COLO668 (cell line): ENCODE measurements at regions not wholly inside any gene's neighbourhood (a gene's known extent, or its start where the extent isn't known, plus 50 kb on each side); places are given as distances from the start of the nearest gene placed in this dataset.

Experiments
- DNase-seq: peaks from one replicate; lab custom pipeline; 2025; ENCODE audit not compliant: unreplicated experiment; lab: John Stamatoyannopoulos, UW

GRCh38 chr17:12429116-12429515 lies 236.6 kb upstream of the MYOCD start:
- no peak for DNase-seq

- DNase-seq = no peak
Observed at GRCh38 chr17:12431188-12431587, 234.5 kb upstream of the MYOCD start.

GRCh38 chr17:12438212-12438611 lies 227.5 kb upstream of the MYOCD start:
- no peak for DNase-seq

DNA sequence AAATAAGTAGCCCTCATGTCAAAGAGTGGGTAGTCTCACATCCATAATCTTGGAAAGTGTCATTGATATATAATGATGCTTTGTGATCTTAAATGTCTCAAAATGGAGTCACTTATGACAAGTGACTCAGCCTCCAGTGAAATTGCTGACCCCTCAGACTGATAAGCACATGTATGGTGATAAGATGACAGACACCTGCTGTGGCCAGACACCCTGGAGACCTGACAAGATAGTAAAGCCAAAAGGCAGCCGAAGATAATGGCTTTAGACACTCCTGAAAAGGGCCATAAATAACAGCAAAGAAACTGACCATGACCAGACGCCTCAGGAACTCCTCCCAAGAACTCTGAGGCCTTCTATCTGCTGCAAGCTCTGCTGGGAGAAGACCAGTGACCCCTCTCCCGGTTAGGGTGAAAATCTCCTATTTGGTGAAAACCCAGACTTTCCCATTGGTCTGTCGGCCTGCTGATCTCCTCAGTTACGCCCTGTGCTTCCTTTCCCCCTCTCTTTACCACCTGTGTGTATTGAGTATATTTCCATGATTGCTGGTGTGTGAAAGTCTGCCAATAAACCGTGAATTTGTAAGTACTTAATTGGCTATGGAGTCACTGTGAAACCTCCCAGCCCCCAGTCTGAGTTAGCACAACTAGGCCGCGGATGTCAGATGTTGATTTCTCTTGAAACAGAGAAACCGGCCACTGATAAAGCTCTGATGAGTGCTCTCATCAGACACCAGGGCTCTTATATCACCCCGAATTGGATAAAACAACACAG lies 226.7 kb upstream of the MYOCD start:
- no peak for DNase-seq

GRCh38 chr17:12445331-12445730 lies 220.4 kb upstream of the MYOCD start:
- no peak for DNase-seq

DNA sequence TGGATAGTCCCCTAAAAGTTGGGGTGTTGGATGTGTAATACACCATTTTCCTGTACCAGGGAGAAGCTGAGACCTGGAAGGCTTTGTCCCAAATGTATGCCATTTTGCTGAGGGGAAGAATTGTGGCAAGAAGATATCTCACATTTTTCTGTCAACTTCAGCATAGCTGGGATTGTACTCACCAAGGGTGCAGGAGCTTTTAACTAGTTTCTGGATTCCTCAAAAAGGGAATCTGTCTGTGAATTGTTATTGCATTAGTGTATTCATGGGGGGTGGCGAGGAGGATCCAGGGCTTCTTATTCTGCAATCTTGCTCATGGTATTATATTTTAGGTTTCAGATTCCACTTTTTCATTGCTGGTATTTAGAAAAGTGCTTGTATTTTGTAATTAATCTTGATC lies 208.2 kb upstream of the MYOCD start:
- no peak for DNase-seq

DNA sequence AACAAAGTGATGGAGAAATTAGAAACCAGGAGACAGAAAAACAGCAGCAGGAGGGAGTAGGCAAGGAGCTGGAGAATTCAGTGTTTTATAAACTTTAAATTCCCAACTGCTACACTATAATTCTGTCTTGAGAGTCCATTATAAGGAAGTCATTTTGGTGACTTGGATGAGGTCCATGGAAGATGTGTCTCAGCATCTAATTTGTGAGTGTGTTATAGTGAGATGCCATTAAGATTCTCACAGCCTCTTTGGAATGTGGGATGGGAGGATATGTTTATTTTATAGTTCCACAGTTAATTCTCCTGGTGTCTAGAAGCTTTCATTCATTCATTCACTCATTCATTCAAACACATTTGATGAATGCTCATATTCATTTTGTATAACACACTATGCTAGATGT lies 206.0 kb upstream of the MYOCD start:
- DNase-seq = no peak

DNA sequence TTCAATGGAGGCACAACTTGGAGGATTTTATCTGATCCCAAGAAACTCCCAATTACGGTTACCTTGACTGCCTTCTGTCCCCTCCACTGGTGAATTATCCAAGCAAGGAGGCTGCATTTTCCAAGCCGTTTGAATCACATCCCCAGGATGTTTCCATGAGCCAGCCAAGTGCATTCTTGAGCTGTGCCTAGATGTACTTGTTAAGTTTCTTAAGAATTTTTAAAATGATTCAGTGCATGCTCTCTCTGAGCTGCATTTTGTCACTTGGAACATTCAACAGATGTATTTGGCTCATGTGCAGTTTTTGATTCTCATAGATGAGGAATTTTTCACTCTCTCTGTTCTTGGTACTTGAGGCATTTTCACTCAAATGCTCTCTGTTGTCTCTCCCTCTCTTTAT lies 202.6 kb upstream of the MYOCD start:
- no peak for DNase-seq

DNA sequence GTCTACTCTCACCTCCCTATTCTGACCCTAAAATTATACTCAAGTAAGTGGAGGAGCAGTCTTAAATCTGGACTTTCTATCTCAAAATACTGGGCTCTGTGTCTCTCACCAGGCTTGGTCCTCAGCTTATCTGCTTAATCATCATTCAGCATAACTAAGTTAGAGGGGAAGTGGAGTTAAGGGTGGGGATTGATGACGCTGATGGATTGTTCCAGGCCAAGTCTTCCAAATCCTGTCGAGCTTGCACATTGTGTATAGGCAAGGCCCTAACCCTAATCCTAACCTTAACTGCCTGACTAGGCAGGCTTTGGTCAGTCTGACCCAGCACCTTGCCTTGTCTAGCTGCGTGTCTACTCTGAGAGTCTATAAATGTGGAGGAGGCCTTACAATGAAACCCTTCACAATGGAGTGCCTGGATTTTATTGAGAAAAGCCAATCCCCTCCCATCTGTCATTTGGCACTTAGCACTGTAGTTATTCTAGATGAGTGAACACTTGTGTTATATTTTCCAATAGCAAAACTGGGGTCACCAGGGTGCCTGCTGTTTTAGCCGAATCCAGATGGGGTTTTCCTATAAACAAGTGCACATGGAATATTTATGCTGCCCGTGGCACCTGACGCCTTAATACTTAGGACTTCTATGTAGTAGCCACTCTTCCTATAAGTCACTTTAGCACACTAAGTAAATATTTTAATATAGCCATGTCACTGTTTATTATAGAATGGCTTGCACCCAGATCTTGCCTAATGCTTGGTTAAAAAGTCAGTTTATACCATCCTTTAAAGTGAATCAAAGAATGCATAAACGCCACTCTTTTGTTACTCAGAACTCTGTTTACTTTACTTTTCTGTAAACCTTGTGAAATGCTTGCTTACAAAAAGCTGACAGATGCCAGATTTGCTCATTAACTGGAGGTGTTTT lies 193.2 kb upstream of the MYOCD start:
- no peak for DNase-seq

DNA sequence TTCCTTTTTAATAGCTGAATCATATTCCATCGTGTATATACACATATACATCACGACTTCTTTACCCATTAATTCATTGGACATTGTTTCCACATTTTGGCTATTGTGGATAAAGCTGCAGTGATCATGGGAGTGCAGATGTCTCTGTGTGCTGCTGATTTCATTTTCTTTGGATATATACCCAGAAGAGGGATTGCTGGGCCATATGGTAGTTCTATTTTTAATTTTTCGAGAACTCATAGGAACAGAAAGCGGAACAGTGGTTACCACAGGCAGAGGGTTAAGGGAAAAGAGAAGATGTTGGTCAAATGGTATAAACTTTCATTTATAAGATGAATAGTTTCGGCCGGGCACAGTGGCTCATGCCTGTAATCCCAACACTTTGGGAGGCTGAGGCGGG lies 187.4 kb upstream of the MYOCD start:
- DNase-seq = no peak

DNA sequence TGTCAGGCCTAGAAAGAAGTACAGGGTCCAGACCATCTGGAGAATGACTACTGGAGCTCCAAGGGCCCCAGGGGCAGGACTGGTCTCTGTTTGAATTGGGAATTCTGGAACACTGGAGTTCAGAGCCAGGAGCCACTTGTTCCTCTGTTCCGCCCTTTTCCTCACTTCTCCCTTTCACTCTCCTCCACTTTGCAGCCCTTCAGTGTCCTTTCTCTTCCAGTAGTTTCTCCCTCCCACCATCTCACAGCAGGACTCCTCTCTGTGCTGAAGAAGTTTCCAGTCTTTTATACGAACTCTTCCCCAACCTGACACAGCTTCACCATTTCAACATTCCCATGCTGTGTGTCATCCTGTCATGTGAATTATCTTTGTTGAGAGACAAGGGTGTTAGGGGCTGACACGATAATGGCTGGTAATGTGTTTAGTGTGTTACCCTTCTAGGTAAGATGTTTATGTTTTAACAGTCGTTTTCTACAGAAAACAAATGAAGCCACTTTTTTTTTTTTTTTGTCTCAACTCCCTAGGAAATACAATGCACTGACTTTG lies 180.3 kb upstream of the MYOCD start:
- DNase-seq = no peak

- DNase-seq = no peak
Observed at GRCh38 chr17:12489325-12489724, 176.4 kb upstream of the MYOCD start.

GRCh38 chr17:12492450-12492849 lies 173.2 kb upstream of the MYOCD start:
- no peak for DNase-seq

- DNase-seq = no peak
Observed at GRCh38 chr17:12505866-12506265, 159.8 kb upstream of the MYOCD start.

DNA sequence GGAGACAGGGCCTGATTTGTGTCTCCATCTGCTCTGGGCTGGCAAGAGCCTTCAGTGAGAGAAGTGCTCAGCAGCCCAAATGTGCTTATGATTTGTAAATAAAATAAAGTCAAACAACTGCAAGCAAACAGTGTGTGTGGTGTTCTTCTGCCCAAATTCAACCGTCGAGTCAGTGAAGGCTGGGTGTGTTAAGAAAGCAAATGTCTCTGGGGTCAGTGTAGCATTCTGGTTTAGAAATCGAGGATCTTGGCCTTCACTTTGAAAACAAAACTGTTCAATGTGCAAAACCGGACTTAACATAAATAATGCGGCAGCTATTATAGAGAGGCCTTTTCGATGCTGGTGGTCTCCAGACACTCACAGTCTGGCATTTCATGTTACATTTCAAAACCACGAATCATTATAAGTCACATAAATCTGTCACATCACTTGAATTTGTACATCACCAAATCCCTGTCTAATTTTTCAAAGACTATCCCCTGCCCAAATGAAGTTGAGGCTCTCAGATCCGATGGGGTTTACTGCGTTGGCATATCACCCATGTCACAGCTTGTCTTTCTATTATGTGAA lies 158.6 kb upstream of the MYOCD start:
- no peak for DNase-seq

- no peak for DNase-seq
Observed at GRCh38 chr17:12509801-12510200, 155.9 kb upstream of the MYOCD start.

GRCh38 chr17:12510535-12510934 lies 155.2 kb upstream of the MYOCD start:
- DNase-seq = no peak

- no peak for DNase-seq
Observed at GRCh38 chr17:12512694-12513355, 152.9 kb upstream of the MYOCD start.

GRCh38 chr17:12514596-12514995 lies 151.1 kb upstream of the MYOCD start:
- DNase-seq = no peak

DNA sequence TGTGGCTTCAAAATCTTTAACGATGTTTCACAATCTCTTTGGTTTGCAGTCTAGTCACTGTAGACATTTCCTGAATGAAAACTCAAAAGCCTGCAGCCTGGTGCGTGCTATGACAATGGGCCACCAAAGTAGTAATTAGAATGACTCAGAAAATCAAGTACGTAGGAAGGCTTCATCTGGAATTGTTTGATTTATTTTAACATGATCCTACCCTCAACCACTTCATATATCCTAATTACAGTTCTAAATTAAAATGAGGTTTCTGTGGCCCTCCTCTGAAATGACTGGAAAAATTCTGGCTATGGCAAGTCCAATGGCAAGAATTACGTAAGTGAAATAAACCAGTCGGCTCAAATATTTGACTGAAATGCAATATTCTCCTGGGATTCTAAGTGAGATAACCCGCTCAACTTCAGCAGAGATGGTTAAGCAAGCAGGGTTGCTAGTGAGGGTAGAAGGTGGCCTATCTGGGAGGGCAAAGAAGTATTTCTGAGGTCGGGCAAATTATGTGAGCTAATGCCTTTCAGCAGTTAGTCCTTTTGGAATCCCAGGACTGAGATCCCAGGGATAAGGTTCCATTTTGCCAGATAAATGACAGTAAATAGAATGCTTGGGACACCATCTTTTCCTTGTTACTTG lies 145.6 kb upstream of the MYOCD start:
- no peak for DNase-seq

DNA sequence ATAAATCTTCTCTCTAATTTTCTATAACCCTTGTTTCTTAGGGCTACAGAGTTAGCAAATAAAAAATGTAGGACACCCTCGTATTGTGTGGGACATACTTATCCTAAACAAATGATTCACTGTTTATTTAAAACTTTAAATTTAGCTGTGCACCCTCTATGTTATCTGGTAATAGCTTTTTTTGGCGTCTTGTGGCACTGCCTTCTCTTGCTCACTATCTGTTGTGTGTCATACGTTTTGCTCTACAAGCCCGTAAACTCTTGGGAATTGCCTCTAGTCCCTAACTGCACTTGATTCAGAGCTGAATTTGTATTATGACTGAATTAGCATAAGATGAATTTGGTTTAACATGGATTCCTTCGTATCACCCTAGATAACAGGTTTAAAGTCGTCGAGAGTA lies 144.3 kb upstream of the MYOCD start:
- DNase-seq = no peak
